ENCODE measurements at regions not wholly inside any gene's neighbourhood (a gene's known extent, or its start where the extent isn't known, plus 50 kb on each side); places are given as distances from the start of the nearest gene placed in this dataset.

GRCh38 chr13:21976159-21976558 is 305.3 kb downstream of the FGF9 start:
- H2BK120ac ChIP-seq (ENCODE audit: insufficient read depth, low read length, poor library complexity): no peak overlapping the region
- H3K9me3 ChIP-seq (ENCODE audit: insufficient read depth, low read depth, low read length): peaks cover 5% of the 10 kb centered on the region
- H3K23ac ChIP-seq (ENCODE audit: low read length): no peak overlapping the region
- H2AFZ ChIP-seq (ENCODE audit: insufficient read depth, low read length, poor library complexity): no peak overlapping the region
- no peaks in the 10 kb centered on the region for H3K79me1 ChIP-seq (ENCODE audit: low read length)
- no peak overlapping the region for H2BK5ac ChIP-seq (ENCODE audit: low read depth, low read length, poor library complexity)
- no peaks in the 10 kb centered on the region for H3K79me2 ChIP-seq (ENCODE audit: control insufficient read depth, insufficient read depth, low read length, poor library complexity)
- H2BK12ac ChIP-seq (ENCODE audit: low read length): no peak overlapping the region
- H3K27me3 ChIP-seq (ENCODE audit: insufficient read depth, low read length): no peaks in the 10 kb centered on the region
- H4K12ac ChIP-seq (ENCODE audit: low read depth, low read length): no peak overlapping the region
- no peak overlapping the region for H3K9ac ChIP-seq (ENCODE audit: low read length)
- H3K14ac ChIP-seq (ENCODE audit: low read length): no peak overlapping the region
- H3K4me3 ChIP-seq (ENCODE audit: low read depth, low read length): no peak overlapping the region
- H3K27ac ChIP-seq (ENCODE audit: low read depth, low read length): no peak overlapping the region
- no peak overlapping the region for H4K91ac ChIP-seq (ENCODE audit: low read depth, low read length)
- no peaks in the 10 kb centered on the region for H3K36me3 ChIP-seq (ENCODE audit: control insufficient read depth in 1 of 2, insufficient read depth in 2 of 2, low read length in 2 of 2)
- H4K8ac ChIP-seq (ENCODE audit: low read depth, low read length): no peak overlapping the region
- no peaks in the 10 kb centered on the region for H3K4me1 ChIP-seq (ENCODE audit: control insufficient read depth in 1 of 2, insufficient read depth in 2 of 2, low read length in 2 of 2)
- no peak overlapping the region for H3K18ac ChIP-seq (ENCODE audit: low read length)
- DNase-seq: no peak
- no peak overlapping the region for H2AK5ac ChIP-seq (ENCODE audit: low read length)
- no peak overlapping the region for H3K4me2 ChIP-seq (ENCODE audit: low read length)
- no peak overlapping the region for H3K4ac ChIP-seq (ENCODE audit: low read depth, low read length)
- no CpG with 5 or more reads among the region's 10 CpGs for WGBS (ENCODE audit: extremely low coverage, insufficient coverage, insufficient read length)

GRCh38 chr13:21979161-21979806 is 308.4 kb downstream of the FGF9 start:
- Histone ChIP-seq H2BK5ac (ENCODE audit: low read depth, low read length, poor library complexity) (no peak overlapping the region), H3K27ac (ENCODE audit: low read depth, low read length) (no peak overlapping the region), H3K4me1 (ENCODE audit: control insufficient read depth in 1 of 2, insufficient read depth in 2 of 2, low read length in 2 of 2) (no peaks in the 10 kb centered on the region), H3K14ac (ENCODE audit: low read length) (no peak overlapping the region), H2BK120ac (ENCODE audit: insufficient read depth, low read length, poor library complexity) (no peak overlapping the region), H3K23ac (ENCODE audit: low read length) (no peak overlapping the region), H3K4me2 (ENCODE audit: low read length) (no peak overlapping the region), H3K18ac (ENCODE audit: low read length) (no peak overlapping the region), H3K27me3 (ENCODE audit: insufficient read depth, low read length) (no peaks in the 10 kb centered on the region), H2AFZ (ENCODE audit: insufficient read depth, low read length, poor library complexity) (no peak overlapping the region), H3K9ac (ENCODE audit: low read length) (no peak overlapping the region), H4K8ac (ENCODE audit: low read depth, low read length) (no peak overlapping the region), H4K91ac (ENCODE audit: low read depth, low read length) (no peak overlapping the region), H3K79me2 (ENCODE audit: control insufficient read depth, insufficient read depth, low read length, poor library complexity) (no peaks in the 10 kb centered on the region), H4K12ac (ENCODE audit: low read depth, low read length) (no peak overlapping the region), H3K36me3 (ENCODE audit: control insufficient read depth in 1 of 2, insufficient read depth in 2 of 2, low read length in 2 of 2) (no peaks in the 10 kb centered on the region), H3K79me1 (ENCODE audit: low read length) (no peaks in the 10 kb centered on the region), H3K4ac (ENCODE audit: low read depth, low read length) (no peak overlapping the region), H2BK12ac (ENCODE audit: low read length) (no peak overlapping the region), H3K9me3 (ENCODE audit: insufficient read depth, low read depth, low read length) (peaks cover 5% of the 10 kb centered on the region), H3K4me3 (ENCODE audit: low read depth, low read length) (no peak overlapping the region), H2AK5ac (ENCODE audit: low read length) (no peak overlapping the region)
- no peak for DNase-seq
- WGBS (ENCODE audit: extremely low coverage, insufficient coverage, insufficient read length): no CpG with 5 or more reads among the region's 20 CpGs

GRCh38 chr13:21980049-21980448 is 309.2 kb downstream of the FGF9 start:
- no peak overlapping the region for H4K12ac ChIP-seq (ENCODE audit: low read depth, low read length)
- DNase-seq: no peak
- H3K4ac ChIP-seq (ENCODE audit: low read depth, low read length): no peak overlapping the region
- no peak overlapping the region for H3K27ac ChIP-seq (ENCODE audit: low read depth, low read length)
- no peak overlapping the region for H3K4me3 ChIP-seq (ENCODE audit: low read depth, low read length)
- no peak overlapping the region for H3K4me2 ChIP-seq (ENCODE audit: low read length)
- no peak overlapping the region for H3K18ac ChIP-seq (ENCODE audit: low read length)
- H4K8ac ChIP-seq (ENCODE audit: low read depth, low read length): no peak overlapping the region
- H3K23ac ChIP-seq (ENCODE audit: low read length): no peak overlapping the region
- no peaks in the 10 kb centered on the region for H3K4me1 ChIP-seq (ENCODE audit: control insufficient read depth in 1 of 2, insufficient read depth in 2 of 2, low read length in 2 of 2)
- H3K79me2 ChIP-seq (ENCODE audit: control insufficient read depth, insufficient read depth, low read length, poor library complexity): no peaks in the 10 kb centered on the region
- no peak overlapping the region for H2BK120ac ChIP-seq (ENCODE audit: insufficient read depth, low read length, poor library complexity)
- H3K79me1 ChIP-seq (ENCODE audit: low read length): no peaks in the 10 kb centered on the region
- no peak overlapping the region for H2AFZ ChIP-seq (ENCODE audit: insufficient read depth, low read length, poor library complexity)
- H2AK5ac ChIP-seq (ENCODE audit: low read length): no peak overlapping the region
- H3K27me3 ChIP-seq (ENCODE audit: insufficient read depth, low read length): no peaks in the 10 kb centered on the region
- peaks cover 2% of the 10 kb centered on the region for H3K9me3 ChIP-seq (ENCODE audit: insufficient read depth, low read depth, low read length)
- no peak overlapping the region for H3K14ac ChIP-seq (ENCODE audit: low read length)
- H2BK5ac ChIP-seq (ENCODE audit: low read depth, low read length, poor library complexity): no peak overlapping the region
- no CpG with 5 or more reads among the region's 2 CpGs for WGBS (ENCODE audit: extremely low coverage, insufficient coverage, insufficient read length)
- H4K91ac ChIP-seq (ENCODE audit: low read depth, low read length): no peak overlapping the region
- H3K9ac ChIP-seq (ENCODE audit: low read length): no peak overlapping the region
- no peak overlapping the region for H2BK12ac ChIP-seq (ENCODE audit: low read length)
- no peaks in the 10 kb centered on the region for H3K36me3 ChIP-seq (ENCODE audit: control insufficient read depth in 1 of 2, insufficient read depth in 2 of 2, low read length in 2 of 2)

GRCh38 chr13:21984156-21984555 is 313.3 kb downstream of the FGF9 start:
- Histone ChIP-seq H3K23ac (ENCODE audit: low read length) (no peak overlapping the region), H3K27me3 (ENCODE audit: insufficient read depth, low read length) (no peaks in the 10 kb centered on the region), H3K4me3 (ENCODE audit: low read depth, low read length) (no peak overlapping the region), H2BK12ac (ENCODE audit: low read length) (no peak overlapping the region), H3K79me1 (ENCODE audit: low read length) (no peaks in the 10 kb centered on the region), H3K4me2 (ENCODE audit: low read length) (no peak overlapping the region), H3K4ac (ENCODE audit: low read depth, low read length) (no peak overlapping the region), H3K14ac (ENCODE audit: low read length) (no peak overlapping the region), H4K91ac (ENCODE audit: low read depth, low read length) (no peak overlapping the region), H3K4me1 (ENCODE audit: control insufficient read depth in 1 of 2, insufficient read depth in 2 of 2, low read length in 2 of 2) (no peaks in the 10 kb centered on the region), H3K9ac (ENCODE audit: low read length) (no peak overlapping the region), H3K79me2 (ENCODE audit: control insufficient read depth, insufficient read depth, low read length, poor library complexity) (no peaks in the 10 kb centered on the region), H3K18ac (ENCODE audit: low read length) (no peak overlapping the region), H4K12ac (ENCODE audit: low read depth, low read length) (no peak overlapping the region), H2BK120ac (ENCODE audit: insufficient read depth, low read length, poor library complexity) (no peak overlapping the region), H3K9me3 (ENCODE audit: insufficient read depth, low read depth, low read length) (peaks cover 3% of the 10 kb centered on the region), H4K8ac (ENCODE audit: low read depth, low read length) (no peak overlapping the region), H2BK5ac (ENCODE audit: low read depth, low read length, poor library complexity) (no peak overlapping the region), H2AFZ (ENCODE audit: insufficient read depth, low read length, poor library complexity) (no peak overlapping the region), H3K27ac (ENCODE audit: low read depth, low read length) (no peak overlapping the region), H2AK5ac (ENCODE audit: low read length) (no peak overlapping the region), H3K36me3 (ENCODE audit: control insufficient read depth in 1 of 2, insufficient read depth in 2 of 2, low read length in 2 of 2) (no peaks in the 10 kb centered on the region)
- DNase-seq: no peak
- no CpG with 5 or more reads among the region's 4 CpGs for WGBS (ENCODE audit: extremely low coverage, insufficient coverage, insufficient read length)
